ENCODE measurements at regions not wholly inside any gene's neighbourhood (a gene's known extent, or its start where the extent isn't known, plus 50 kb on each side); places are given as distances from the start of the nearest gene placed in this dataset.

- Histone ChIP-seq H3K4me3 (ENCODE audit: low read depth in 2 of 2, low read length in 1 of 2) (no peak overlapping the region), H4K20me1 (ENCODE audit: insufficient read depth) (no peaks in the 10 kb centered on the region), H3K9ac (no peak overlapping the region), H3K9me2 (no peaks in the 10 kb centered on the region), H3K4me1 (ENCODE audit: control insufficient read depth in 1 of 2, insufficient read depth in 2 of 2, low read depth in 1 of 2, low read length in 1 of 2) (peaks cover 0 to 2% of the 10 kb centered on the region in 2 experiments; a peak in 2 of 4 replicates), H3K79me2 (ENCODE audit: insufficient read depth) (no peaks in the 10 kb centered on the region), H3K27ac (ENCODE audit: low read depth in 2 of 2, low read length in 1 of 2) (no peak overlapping the region), H3K27me3 (ENCODE audit: insufficient read depth) (no peaks in the 10 kb centered on the region), H3K9me3 (no peaks in the 10 kb centered on the region), H3K36me3 (replicated peaks in 1 of 2; ENCODE audit: control insufficient read depth in 1 of 2, insufficient read depth in 2 of 2, low read length in 1 of 2) (no peaks in the 10 kb centered on the region), H3K4me2 (no peak overlapping the region), H3F3A (replicated peaks; ENCODE audit: insufficient read depth) (no peaks in the 10 kb centered on the region), H2AFZ (ENCODE audit: low read depth) (no peak overlapping the region)
- no peak for DNase-seq
- ChIA-PET POLR2A (no interaction called here), CTCF (interaction anchor here (1.4 kb wide), 1 partner anchor 9 kb away, joined by 6 read pairs; no protein-coding TSS in a partner anchor)
- TF ChIP-seq TEAD4 (IDR thresholded peaks at IDR 0.05; ENCODE audit: borderline replicate concordance, insufficient read depth) (no peak), REST (IDR thresholded peaks at IDR 0.05; ENCODE audit: low read depth, low read length) (no peak), RFX5 (IDR thresholded peaks at IDR 0.05; ENCODE audit: low read length) (no peak), MAX (IDR thresholded peaks at IDR 0.05; ENCODE audit: low read depth) (no peak), ZBTB33 (IDR thresholded peaks at IDR 0.05; ENCODE audit: borderline replicate concordance, low read depth) (no peak), GABPA (IDR thresholded peaks at IDR 0.05; ENCODE audit: low read depth) (no peak), RAD21 (IDR thresholded peaks at IDR 0.05; ENCODE audit: low read length) (no peak), FOXJ3 (CRISPR knock-in tag; IDR thresholded peaks at IDR 0.05) (no peak), MXI1 (IDR thresholded peaks at IDR 0.05; ENCODE audit: low read depth, low read length) (no peak), CHD2 (IDR thresholded peaks at IDR 0.05; ENCODE audit: low read length, partially characterized antibody) (no peak), IRF3 (IDR thresholded peaks at IDR 0.05; ENCODE audit: low read depth, low read length) (no peak), EZH2phosphoT487 (IDR thresholded peaks at IDR 0.05; ENCODE audit: borderline replicate concordance, low read depth) (no peak), SIN3A (IDR thresholded peaks at IDR 0.05; ENCODE audit: borderline replicate concordance, low read depth, low read length) (no peak)
- WGBS (ENCODE audit: low lambda C conversion rate), result 94% methylated on average over 2 of the region's 2 CpGs
Observed at GRCh38 chr1:98459486-98459870, 202.0 kb upstream of the SNX7 start.
